OCI-LY1 (cell line): ENCODE measurements at regions not wholly inside any gene's neighbourhood (a gene's known extent, or its start where the extent isn't known, plus 50 kb on each side); places are given as distances from the start of the nearest gene placed in this dataset.

Source experiments
- H2AFZ ChIP-seq: fragments of 200-600 bp; sonication (generic), shearing (Covaris generic); 2 replicates; pipeline ENCODE4 v1.6.0; 2014; ENCODE audit warnings: antibody characterized with exemption, mild to moderate bottlenecking, low read length
- H3F3A ChIP-seq: fragments of 200-600 bp; sonication (generic), shearing (Covaris generic); 2 replicates; pipeline ENCODE4 v1.6.0; 2014; ENCODE audit warnings: mild to moderate bottlenecking, antibody characterized with exemption, low read length, moderate library complexity; ENCODE audit not compliant: insufficient read depth
- H3K27ac ChIP-seq: fragments of 200-600 bp; sonication (generic); 2 replicates; pipeline ENCODE4 v1.5.1; 2014; ENCODE audit warnings: low read length, mixed run types, mild to moderate bottlenecking, low read depth; ENCODE audit not compliant: poor library complexity, severe bottlenecking
- H3K27me3 ChIP-seq: fragments of 200-600 bp; sonication (generic); 2 replicates; pipeline ENCODE4 v1.6.0; 2014; ENCODE audit warnings: antibody characterized with exemption, mild to moderate bottlenecking, low read length, moderate library complexity; ENCODE audit not compliant: insufficient read depth
- H3K36me3 ChIP-seq: fragments of 200-600 bp; sonication (generic); 2 replicates; pipeline ENCODE4 v1.6.1; 2014; ENCODE audit warnings: mild to moderate bottlenecking, antibody characterized with exemption, low read length, moderate library complexity, mixed read lengths; ENCODE audit not compliant: insufficient read depth
- H3K4me1 ChIP-seq: fragments of 200-600 bp; sonication (generic); 2 replicates; pipeline ENCODE4 v1.5.1; 2014; ENCODE audit warnings: mild to moderate bottlenecking, low read length, moderate library complexity; ENCODE audit not compliant: insufficient read depth, severe bottlenecking
- H3K4me2 ChIP-seq: fragments of 200-600 bp; sonication (generic), shearing (Covaris generic); 2 replicates; pipeline ENCODE4 v1.6.1; 2014; ENCODE audit warnings: low read length
- H3K4me3 ChIP-seq: fragments of 200-600 bp; sonication (generic); 2 replicates; pipeline ENCODE4 v1.5.1; 2014; ENCODE audit warnings: low read length, low read depth, mild to moderate bottlenecking, mixed read lengths; ENCODE audit not compliant: poor library complexity, severe bottlenecking
- H3K79me2 ChIP-seq: fragments of 200-600 bp; shearing (Covaris generic); 2 replicates; pipeline ENCODE4 v1.6.1; 2016; ENCODE audit warnings: mixed run types, low read length, mixed read lengths; ENCODE audit not compliant: insufficient read depth
- H3K9ac ChIP-seq: fragments of 200-600 bp; sonication (generic), shearing (Covaris generic); 2 replicates; pipeline ENCODE4 v1.6.1; 2014; ENCODE audit warnings: mild to moderate bottlenecking, low read length, mixed read lengths
- H3K9me2 ChIP-seq: fragments of 200-600 bp; sonication (generic), shearing (Covaris generic); 2 replicates; pipeline ENCODE4 v1.6.1; 2014; ENCODE audit warnings: low read depth, mild to moderate bottlenecking, low read length, mixed read lengths
- H3K9me3 ChIP-seq: fragments of 200-600 bp; shearing (Covaris generic); 2 replicates; pipeline ENCODE4 v1.6.1; 2014; ENCODE audit warnings: low read length, mixed read lengths
- H4K20me1 ChIP-seq: fragments of 200-600 bp; sonication (generic), shearing (Covaris generic); 2 replicates; pipeline ENCODE4 v1.6.0; 2016; ENCODE audit warnings: mild to moderate bottlenecking, low read length; ENCODE audit not compliant: insufficient read depth
- CTCF ChIP-seq: fragments of 200-600 bp; sonication (generic), shearing (Covaris generic); IDR thresholded peaks from 2 replicates; pipeline ENCODE4 v1.5.1; 2017; ENCODE audit warnings: mild to moderate bottlenecking, antibody characterized with exemption, low read length, moderate library complexity, mixed read lengths
- EZH2 ChIP-seq: fragments of 200-600 bp; sonication (generic), shearing (Covaris generic); IDR thresholded peaks from 2 replicates; pipeline ENCODE4 v1.8.0; 2017; ENCODE audit warnings: borderline replicate concordance, mixed run types, mild to moderate bottlenecking, antibody characterized with exemption, low read length, moderate library complexity, mixed read lengths

- TF ChIP-seq EZH2 (no peak), CTCF (no peak)
- Histone ChIP-seq H3K27me3 (no peaks in the 10 kb centered on the region), H3K4me2 (no peak overlapping the region), H3K36me3 (no peaks in the 10 kb centered on the region), H3K9me2 (no peaks in the 10 kb centered on the region), H3K9ac (no peak overlapping the region), H2AFZ (no peak overlapping the region), H3F3A (no peaks in the 10 kb centered on the region), H3K27ac (no peak overlapping the region), H3K4me3 (no peak overlapping the region), H3K9me3 (no peaks in the 10 kb centered on the region), H4K20me1 (no peaks in the 10 kb centered on the region), H3K79me2 (no peaks in the 10 kb centered on the region), H3K4me1 (no peaks in the 10 kb centered on the region)
Observed at GRCh38 chr4:147430111-147430510, 50.8 kb upstream of the EDNRA start.
